Activated T-helper 2 cell treated with anti-CD3 and anti-CD28 coated beads, Interferon-gamma antibody, Interleukin-2, Interleukin-4, amounts not matched to agents 10 μg/mL and 5 μg/mL and 100 μg/mL, durations not matched to agents 14 hours and 24 hours and 36 hours (primary cell): ENCODE measurements at regions not wholly inside any gene's neighbourhood (a gene's known extent, or its start where the extent isn't known, plus 50 kb on each side); places are given as distances from the start of the nearest gene placed in this dataset.
"Not testable (repeated sequence)": the region's sequence is repeated elsewhere in the genome, so short reads cannot be mapped to it uniquely, and the experiment has no call there.

Source experiments
- DNase-seq: peaks from one replicate; pipeline ENCODE4 v3.0.0; 2021; ENCODE audit warnings: low spot score
- H3K27ac Mint-ChIP-seq: one replicate; pipeline ENCODE4 v1.8.0; 2021; ENCODE audit warnings: mixed read lengths
- H3K27me3 Mint-ChIP-seq: one replicate; pipeline ENCODE4 v1.8.0; 2021; ENCODE audit warnings: low read depth, mixed read lengths
- H3K36me3 Mint-ChIP-seq: one replicate; pipeline ENCODE4 v1.8.0; 2021; ENCODE audit warnings: low read depth, mixed read lengths
- H3K4me1 Mint-ChIP-seq: one replicate; pipeline ENCODE4 v1.8.0; 2021; ENCODE audit warnings: low read depth, mixed read lengths
- H3K4me3 Mint-ChIP-seq: one replicate; pipeline ENCODE4 v1.8.0; 2021; ENCODE audit warnings: low read depth, mild to moderate bottlenecking, moderate library complexity, mixed read lengths
- H3K9me3 Mint-ChIP-seq: one replicate; pipeline ENCODE4 v1.8.0; 2021; ENCODE audit warnings: mixed read lengths
- intact Hi-C: fragments of 100-400 bp; cut with micrococcal nuclease; formaldehyde crosslinking; loops from one replicate; pipeline ENCODE4 v1.15.1; 2023

- H3K27me3 Mint-ChIP-seq: peaks cover 35% of the 10 kb centered on the region
- H3K36me3 Mint-ChIP-seq: no peaks in the 10 kb centered on the region
- DNase-seq: no peak
- peaks cover 16% of the 10 kb centered on the region for H3K4me1 Mint-ChIP-seq
- no peaks in the 10 kb centered on the region for H3K9me3 Mint-ChIP-seq
- intact Hi-C loops: no loop called here
- H3K4me3 Mint-ChIP-seq: no peak overlapping the region
- no peak overlapping the region for H3K27ac Mint-ChIP-seq
These were observed 96.2 kb upstream of the NAP1L1 start for GRCh38 chr12:76180401-76181277.

DNA sequence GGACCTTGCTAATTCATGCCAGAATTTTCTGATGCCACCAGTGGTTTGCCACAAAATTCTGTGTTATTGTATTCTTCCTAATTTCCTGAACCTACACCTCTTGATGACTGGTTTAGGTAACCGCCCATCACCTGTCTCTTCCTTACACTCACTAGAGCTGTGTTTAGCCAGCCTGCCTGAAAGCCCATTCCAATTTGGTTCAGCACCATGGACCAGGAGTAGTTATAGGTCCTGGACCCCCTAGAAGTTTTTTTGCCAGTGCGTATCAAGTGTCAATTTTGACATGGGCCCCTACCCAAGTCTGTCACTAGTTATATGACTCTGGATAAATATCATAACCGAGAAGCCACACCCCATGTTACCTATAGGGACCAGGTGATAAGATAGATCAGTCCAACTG lies 94.0 kb upstream of the NAP1L1 start:
- DNase-seq: no peak
- no peak overlapping the region for H3K27ac Mint-ChIP-seq
- no peaks in the 10 kb centered on the region for H3K36me3 Mint-ChIP-seq
- H3K4me1 Mint-ChIP-seq: peaks cover 11% of the 10 kb centered on the region
- intact Hi-C loops: no loop called here
- H3K9me3 Mint-ChIP-seq: no peaks in the 10 kb centered on the region
- peaks cover 37% of the 10 kb centered on the region for H3K27me3 Mint-ChIP-seq
- H3K4me3 Mint-ChIP-seq: no peak overlapping the region

DNA sequence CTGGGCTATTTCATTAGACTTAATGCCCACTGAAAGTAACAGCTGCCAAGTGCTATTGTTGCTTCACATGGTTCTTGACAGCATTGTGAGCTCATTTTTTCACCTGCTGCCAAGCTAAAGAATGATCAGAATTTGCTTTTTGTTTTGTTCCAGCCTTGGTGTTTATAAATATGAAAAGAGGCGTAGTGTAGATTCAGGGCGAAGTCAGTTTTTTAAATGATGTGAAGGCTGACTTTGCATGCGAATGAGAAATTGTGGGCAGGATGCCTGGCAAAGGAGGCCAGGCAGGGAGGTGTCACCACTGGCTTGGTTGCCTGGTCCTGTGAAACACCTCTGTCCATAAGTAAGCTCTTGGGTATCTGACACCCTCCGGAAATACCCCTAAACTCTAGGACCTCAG lies 93.3 kb upstream of the NAP1L1 start:
- H3K27ac Mint-ChIP-seq: no peak overlapping the region
- H3K9me3 Mint-ChIP-seq: no peaks in the 10 kb centered on the region
- H3K4me1 Mint-ChIP-seq: peaks cover 5% of the 10 kb centered on the region
- no peak overlapping the region for H3K4me3 Mint-ChIP-seq
- no peak for DNase-seq
- intact Hi-C loops: no loop called here
- H3K36me3 Mint-ChIP-seq: no peaks in the 10 kb centered on the region
- H3K27me3 Mint-ChIP-seq: peaks cover 35% of the 10 kb centered on the region

DNA sequence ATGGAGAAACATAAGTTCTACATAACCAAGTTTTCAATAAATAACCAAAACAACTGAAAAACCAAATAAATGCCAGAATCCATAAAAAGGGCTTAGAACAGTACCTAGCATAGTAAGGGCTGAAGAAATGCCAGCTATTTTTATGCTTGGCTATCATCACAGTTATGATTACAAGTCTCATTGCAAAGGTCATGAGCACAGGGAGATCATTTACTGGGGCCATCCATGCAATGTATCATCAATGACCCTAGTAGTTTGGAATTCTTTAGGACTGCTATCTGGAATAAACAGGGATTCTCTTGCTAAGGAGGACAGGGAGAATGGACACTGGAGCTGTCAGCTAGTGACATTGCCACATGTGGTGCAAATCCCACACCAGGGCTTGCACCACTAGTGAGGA lies 92.5 kb upstream of the NAP1L1 start:
- Mint-ChIP-seq H3K27ac (no peak overlapping the region), H3K9me3 (no peaks in the 10 kb centered on the region)

DNA sequence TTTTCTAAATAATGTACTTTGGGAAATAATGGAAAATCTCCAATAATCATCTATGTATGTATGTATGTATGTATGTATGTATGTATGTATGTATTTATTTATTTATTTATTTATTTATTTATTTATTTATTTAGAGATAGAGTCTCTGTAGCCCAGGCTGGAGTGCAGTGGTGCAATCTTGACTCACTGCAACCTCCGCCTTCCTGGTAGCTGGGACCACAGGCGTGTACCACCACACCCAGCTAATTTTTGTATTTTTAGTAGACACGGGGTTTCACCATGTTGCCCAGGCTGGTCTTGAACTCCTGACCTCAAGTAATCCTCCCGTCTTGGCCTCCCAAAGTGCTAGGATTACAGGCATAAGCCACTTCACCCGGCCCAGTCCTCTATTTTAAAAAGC lies 91.5 kb upstream of the NAP1L1 start:
- H3K27ac Mint-ChIP-seq, H3K9me3 Mint-ChIP-seq, DNase-seq, intact Hi-C loops, H3K4me3 Mint-ChIP-seq, H3K4me1 Mint-ChIP-seq, H3K36me3 Mint-ChIP-seq: not testable (repeated sequence)
- peaks cover 43% of the 10 kb centered on the region for H3K27me3 Mint-ChIP-seq

More for the DNA sequence above, 92.5 kb upstream of the NAP1L1 start:
- intact Hi-C loops: no loop called here
- peaks cover 3% of the 10 kb centered on the region for H3K4me1 Mint-ChIP-seq
- peaks cover 37% of the 10 kb centered on the region for H3K27me3 Mint-ChIP-seq
- H3K4me3 Mint-ChIP-seq: no peak overlapping the region
- no peaks in the 10 kb centered on the region for H3K36me3 Mint-ChIP-seq
- DNase-seq: no peak

GRCh38 chr12:76173756-76174155 lies 89.3 kb upstream of the NAP1L1 start:
- peaks cover 48% of the 10 kb centered on the region for H3K27me3 Mint-ChIP-seq
- H3K4me1 Mint-ChIP-seq: no peaks in the 10 kb centered on the region
- no peak for DNase-seq
- no peaks in the 10 kb centered on the region for H3K36me3 Mint-ChIP-seq
- intact Hi-C loops: no loop called here
- no peaks in the 10 kb centered on the region for H3K9me3 Mint-ChIP-seq
- H3K27ac Mint-ChIP-seq: no peak overlapping the region
- H3K4me3 Mint-ChIP-seq: no peak overlapping the region

DNA sequence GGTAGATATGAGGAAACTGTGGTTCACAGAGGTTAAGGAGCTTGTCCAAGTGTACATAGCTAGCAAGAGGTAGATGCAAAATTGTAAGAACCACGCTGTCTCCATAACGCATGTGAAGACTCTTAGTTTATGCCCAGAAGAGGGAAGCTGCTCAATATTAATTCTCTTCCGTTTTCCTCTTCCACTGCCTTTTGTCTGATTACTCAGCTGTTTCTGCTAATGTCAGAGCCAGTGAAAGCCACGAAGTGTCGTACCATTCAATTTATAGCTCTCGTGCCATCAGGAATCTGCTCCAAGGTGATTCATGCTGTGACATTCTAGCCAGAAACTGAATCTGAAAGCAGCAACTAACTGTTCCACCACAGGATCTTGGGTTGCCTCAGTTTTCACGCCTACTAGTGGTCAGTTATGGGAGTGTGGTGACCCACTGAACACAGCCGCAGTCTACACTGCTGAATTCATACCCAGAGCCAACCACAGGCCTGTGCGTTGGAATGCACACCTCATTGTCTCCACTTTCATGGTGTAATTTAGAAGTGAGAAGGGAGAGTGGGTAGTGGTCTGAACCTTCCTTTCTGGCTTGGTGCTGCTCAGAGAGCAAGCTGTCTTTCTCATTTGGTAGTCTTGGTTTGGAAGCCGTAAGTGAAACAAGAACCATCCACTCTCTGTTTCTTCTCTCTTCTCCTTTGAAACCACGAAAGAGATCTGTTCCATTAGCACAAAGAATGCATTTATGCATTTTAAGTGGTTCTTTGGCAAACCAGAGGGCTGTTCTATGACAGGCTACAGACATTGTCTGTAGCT lies 74.2 kb upstream of the NAP1L1 start:
- Mint-ChIP-seq H3K27ac (peak overlapping the region; percentile 46), H3K9me3 (no peaks in the 10 kb centered on the region), H3K36me3 (no peaks in the 10 kb centered on the region), H3K27me3 (peaks cover 12% of the 10 kb centered on the region), H3K4me3 (peak overlapping the region; percentile 38), H3K4me1 (peaks cover 30% of the 10 kb centered on the region)
- DNase-seq: peak; percentile 73
- intact Hi-C loops: loop anchor here (1.0 to 10.0 kb wide), 14 partner anchors 25 to 824 kb away; partner anchors contain the start of genes BBS10, CAPS2, GLIPR1L1 and OSBPL8

GRCh38 chr12:76156726-76157125 lies 72.2 kb upstream of the NAP1L1 start:
- H3K4me1 Mint-ChIP-seq: peaks cover 35% of the 10 kb centered on the region
- intact Hi-C loops: loop anchor here (5.0 to 10.0 kb wide), 5 partner anchors 124 to 822 kb away; partner anchors contain the start of genes CAPS2, GLIPR1L1 and PHLDA1
- H3K27ac Mint-ChIP-seq: no peak overlapping the region

DNA sequence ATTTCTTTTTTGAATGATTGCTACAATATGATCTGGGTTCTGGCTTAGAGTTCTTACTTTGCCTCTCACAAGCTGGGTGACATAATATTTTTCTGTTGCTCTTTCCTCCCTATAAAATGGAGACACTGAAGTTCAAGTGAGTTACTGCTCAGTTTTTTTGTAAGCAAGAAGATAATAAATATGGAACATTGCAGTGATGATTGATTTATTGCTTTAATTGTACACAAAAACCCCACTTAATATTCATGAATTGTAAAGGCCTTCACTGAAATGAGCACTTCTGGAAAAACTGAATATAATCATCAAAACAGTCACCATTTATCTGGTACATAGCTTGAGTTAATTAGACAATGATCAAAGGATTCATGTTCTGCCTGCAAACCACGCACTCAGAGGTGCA lies 71.8 kb upstream of the NAP1L1 start:
- Mint-ChIP-seq H3K9me3 (no peaks in the 10 kb centered on the region), H3K36me3 (no peaks in the 10 kb centered on the region), H3K27ac (no peak overlapping the region), H3K4me1 (peaks cover 35% of the 10 kb centered on the region), H3K27me3 (peaks cover 4% of the 10 kb centered on the region), H3K4me3 (no peak overlapping the region)
- DNase-seq: no peak
- intact Hi-C loops: loop anchor here (5.0 to 10.0 kb wide), 5 partner anchors 124 to 822 kb away; partner anchors contain the start of genes CAPS2, GLIPR1L1 and PHLDA1

More at GRCh38 chr12:76156726-76157125, 72.2 kb upstream of the NAP1L1 start:
- DNase-seq: no peak
- peaks cover 4% of the 10 kb centered on the region for H3K27me3 Mint-ChIP-seq
- H3K9me3 Mint-ChIP-seq: no peaks in the 10 kb centered on the region
- no peaks in the 10 kb centered on the region for H3K36me3 Mint-ChIP-seq
- H3K4me3 Mint-ChIP-seq: no peak overlapping the region

DNA sequence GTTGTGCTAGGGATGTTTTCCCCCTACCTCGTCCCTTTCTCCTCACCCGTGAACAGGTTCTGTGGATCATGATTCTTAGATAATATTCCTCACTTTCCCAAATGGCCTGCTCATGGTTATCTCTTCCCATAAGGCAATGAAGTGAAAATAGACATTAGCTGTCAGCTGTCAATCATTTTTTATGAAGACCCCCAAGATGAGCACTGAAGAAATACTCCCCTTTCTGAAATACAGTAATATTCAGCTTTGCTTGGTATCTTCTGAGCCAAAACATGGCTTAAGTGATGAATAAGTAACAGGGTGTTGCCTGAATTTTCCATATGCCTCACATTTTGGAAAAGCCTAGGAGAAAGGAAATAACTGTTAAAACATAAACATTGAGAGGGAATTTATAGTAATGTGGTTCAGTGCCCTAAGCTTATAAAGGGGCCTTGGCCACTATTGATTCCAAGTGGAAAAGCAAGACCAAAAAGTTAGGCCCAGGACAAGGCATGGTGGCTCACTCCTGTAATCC lies 70.7 kb upstream of the NAP1L1 start:
- Mint-ChIP-seq H3K27ac (no peak overlapping the region), H3K4me1 (peaks cover 35% of the 10 kb centered on the region), H3K36me3 (no peaks in the 10 kb centered on the region), H3K9me3 (no peaks in the 10 kb centered on the region), H3K27me3 (peaks cover 4% of the 10 kb centered on the region), H3K4me3 (no peak overlapping the region)
- intact Hi-C loops: loop anchor here (5.0 to 10.0 kb wide), 5 partner anchors 123 to 820 kb away; partner anchors contain the start of genes CAPS2, GLIPR1L1 and PHLDA1
- DNase-seq: no peak

DNA sequence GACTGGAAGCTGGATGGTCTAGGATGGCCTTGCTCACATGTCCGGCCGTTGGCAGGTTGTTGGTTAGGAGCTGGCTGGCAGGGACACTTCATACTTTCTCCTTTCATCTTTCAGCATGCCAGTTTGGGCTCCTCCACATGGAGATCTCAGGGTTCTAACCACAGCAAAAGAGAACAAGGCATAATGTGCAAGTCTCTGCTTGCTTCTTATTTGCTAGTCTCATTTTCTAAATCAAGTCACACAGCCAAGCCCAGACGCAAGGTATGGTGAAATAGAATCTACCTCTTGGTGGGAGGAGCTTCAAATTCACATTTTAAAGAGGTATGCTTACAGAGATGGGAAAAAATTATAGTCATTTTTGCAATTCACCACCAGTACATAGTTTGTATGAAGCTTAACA lies 69.1 kb upstream of the NAP1L1 start:
- H3K9me3 Mint-ChIP-seq: no peaks in the 10 kb centered on the region
- intact Hi-C loops: loop anchor here (10.0 kb wide), 2 partner anchors 419 to 819 kb away; partner anchors contain the start of genes CAPS2 and GLIPR1L1
- H3K36me3 Mint-ChIP-seq: no peaks in the 10 kb centered on the region
- no peak for DNase-seq
- peaks cover 14% of the 10 kb centered on the region for H3K27me3 Mint-ChIP-seq
- H3K4me3 Mint-ChIP-seq: no peak overlapping the region
- H3K27ac Mint-ChIP-seq: no peak overlapping the region
- peaks cover 22% of the 10 kb centered on the region for H3K4me1 Mint-ChIP-seq

DNA sequence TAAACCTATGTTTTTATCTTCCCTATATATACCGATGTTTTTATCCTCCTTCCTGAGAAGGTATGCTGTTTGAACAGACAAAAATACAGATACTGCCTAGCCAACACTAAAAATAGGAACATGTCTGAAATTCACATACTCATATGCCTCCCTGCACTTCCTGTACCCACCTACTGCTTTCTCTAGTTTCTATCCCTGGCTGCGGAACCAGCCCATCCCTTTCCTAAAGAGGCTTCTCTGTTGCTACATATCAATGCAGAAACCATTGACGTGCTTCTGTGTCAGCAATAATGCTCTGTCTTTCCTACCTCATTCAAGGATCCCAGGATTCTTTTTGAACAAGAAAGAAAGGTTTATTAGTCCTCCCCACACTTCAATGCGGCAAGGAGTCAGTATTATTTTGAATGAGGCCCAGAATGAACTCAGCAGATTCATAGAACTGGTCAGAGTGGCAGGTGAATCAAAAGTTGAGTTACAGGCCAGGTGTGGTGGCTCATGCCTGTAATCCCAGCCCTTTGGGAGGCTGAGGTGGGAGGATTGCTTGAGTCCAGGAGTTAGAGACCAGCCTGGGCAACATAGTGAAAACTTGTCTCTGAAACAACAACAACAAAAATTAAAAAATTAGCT lies 67.8 kb upstream of the NAP1L1 start:
- Mint-ChIP-seq H3K27ac (no peak overlapping the region), H3K9me3 (no peaks in the 10 kb centered on the region), H3K27me3 (peaks cover 17% of the 10 kb centered on the region), H3K4me3 (no peak overlapping the region), H3K36me3 (no peaks in the 10 kb centered on the region), H3K4me1 (peaks cover 17% of the 10 kb centered on the region)
- intact Hi-C loops: loop anchor here (10.0 kb wide), 2 partner anchors 417 to 817 kb away; partner anchors contain the start of genes CAPS2 and GLIPR1L1
- no peak for DNase-seq
